WTC11 (cell line): ENCODE measurements at regions not wholly inside any gene's neighbourhood (a gene's known extent, or its start where the extent isn't known, plus 50 kb on each side); places are given as distances from the start of the nearest gene placed in this dataset.

Experiments
- ATAC-seq: fragments of 200-7000 bp; cut with Tn5 transposase; 2 replicates; pipeline ENCODE4 v1.10.0; 2021; ENCODE audit warnings: mild to moderate bottlenecking, moderate library complexity
- CTCF ChIA-PET: fragments of 300-600 bp; sonication (Branson Sonifier 250); formaldehyde crosslinking; loops from one replicate; lab custom pipeline; 2021; ENCODE audit warnings: antibody characterized with exemption; lab: Charles Lee
- POLR2A ChIA-PET: fragments of 350-600 bp; sonication (Branson Sonifier 250); formaldehyde crosslinking; loops from one replicate; lab custom pipeline; 2021; ENCODE audit warnings: antibody characterized with exemption; lab: Charles Lee
- DNase-seq: peaks from one replicate; pipeline ENCODE4 v3.0.0; 2021; ENCODE audit warnings: low spot score
- H3K27ac Mint-ChIP-seq: 2 replicates; pipeline ENCODE4 v1.8.0; 2021; ENCODE audit warnings: mixed read lengths
- H3K27me3 Mint-ChIP-seq: 2 replicates; pipeline ENCODE4 v1.8.0; 2021; ENCODE audit warnings: low read depth, mild to moderate bottlenecking, moderate library complexity, mixed read lengths
- H3K36me3 Mint-ChIP-seq: 2 replicates; pipeline ENCODE4 v1.8.0; 2021; ENCODE audit warnings: mixed read lengths
- H3K4me1 Mint-ChIP-seq: 2 replicates; pipeline ENCODE4 v1.8.0; 2022; ENCODE audit warnings: mixed read lengths
- H3K4me3 Mint-ChIP-seq: 2 replicates; pipeline ENCODE4 v1.8.0; 2021; ENCODE audit warnings: mild to moderate bottlenecking, moderate library complexity, mixed read lengths
- H3K9me3 Mint-ChIP-seq: 2 replicates; pipeline ENCODE4 v1.8.0; 2021; ENCODE audit warnings: mixed read lengths
- ARID4B ChIP-seq: sonication (generic); formaldehyde crosslinking; IDR thresholded peaks from 2 replicates; pipeline ENCODE4 v1.8.0; 2023; ENCODE audit warnings: missing genetic modification reagents, mild to moderate bottlenecking, borderline replicate concordance
- CTCF ChIP-seq: fragments of 200-600 bp; IDR thresholded peaks from 2 replicates; pipeline ENCODE4 v1.8.0; 2022; ENCODE audit warnings: antibody characterized with exemption
- ERG ChIP-seq: fragments of 250-450 bp; sonication (Bioruptor Pico); IDR thresholded peaks from 2 replicates; pipeline ENCODE4 v1.8.0; 2021; ENCODE audit warnings: mild to moderate bottlenecking
- GABPB1 ChIP-seq: sonication (generic); formaldehyde crosslinking; IDR thresholded peaks from 2 replicates; pipeline ENCODE4 v1.8.1; 2023; ENCODE audit warnings: mild to moderate bottlenecking, missing genetic modification reagents
- HMGXB4 ChIP-seq: sonication (generic); formaldehyde crosslinking; IDR thresholded peaks from 2 replicates; pipeline ENCODE4 v1.8.1; 2023; ENCODE audit warnings: mild to moderate bottlenecking, moderate library complexity, missing genetic modification reagents
- JAZF1 ChIP-seq: fragments of 250-450 bp; sonication (Bioruptor Pico); IDR thresholded peaks from 2 replicates; pipeline ENCODE4 v1.9.0; 2021; ENCODE audit warnings: moderate library complexity, mild to moderate bottlenecking, inconsistent platforms
- JUN ChIP-seq: sonication (generic); formaldehyde crosslinking; IDR thresholded peaks from 2 replicates; pipeline ENCODE4 v1.8.0; 2023; ENCODE audit warnings: mild to moderate bottlenecking, missing genetic modification reagents
- MYBL2 ChIP-seq: sonication (generic); formaldehyde crosslinking; IDR thresholded peaks from 2 replicates; pipeline ENCODE4 v1.8.1; 2023; ENCODE audit warnings: mild to moderate bottlenecking, moderate library complexity, missing genetic modification reagents
- NFE2L1 ChIP-seq: sonication (generic); formaldehyde crosslinking; IDR thresholded peaks from 2 replicates; pipeline ENCODE4 v1.8.1; 2023; ENCODE audit warnings: missing genetic modification reagents
- NFYB ChIP-seq: sonication (generic); formaldehyde crosslinking; conservative IDR thresholded peaks from 2 replicates; pipeline ENCODE4 v1.8.0; 2022; ENCODE audit warnings: low read depth, missing genetic modification reagents
- NR2C2 ChIP-seq: sonication (generic); formaldehyde crosslinking; IDR thresholded peaks from 2 replicates; pipeline ENCODE4 v1.8.0; 2022; ENCODE audit warnings: mild to moderate bottlenecking, missing genetic modification reagents
- RELA ChIP-seq: sonication (generic); formaldehyde crosslinking; IDR thresholded peaks from 2 replicates; pipeline ENCODE4 v1.8.1; 2022; ENCODE audit warnings: missing genetic modification reagents, mild to moderate bottlenecking, borderline replicate concordance
- SMAD3 ChIP-seq: sonication (generic); formaldehyde crosslinking; IDR thresholded peaks from 2 replicates; pipeline ENCODE4 v1.8.0; 2022; ENCODE audit warnings: missing genetic modification reagents, mild to moderate bottlenecking, borderline replicate concordance
- SP1 ChIP-seq: sonication (generic); formaldehyde crosslinking; conservative IDR thresholded peaks from 2 replicates; pipeline ENCODE4 v1.8.1; 2022; ENCODE audit warnings: missing genetic modification reagents
- TCF7 ChIP-seq: sonication (generic); formaldehyde crosslinking; IDR thresholded peaks from 2 replicates; pipeline ENCODE4 v1.8.0; 2022; ENCODE audit warnings: mild to moderate bottlenecking, low read depth, missing genetic modification reagents, moderate library complexity
- TEAD1 ChIP-seq: sonication (generic); formaldehyde crosslinking; IDR thresholded peaks from 2 replicates; pipeline ENCODE4 v1.8.0; 2022; ENCODE audit warnings: mild to moderate bottlenecking, missing genetic modification reagents
- ZMAT4 ChIP-seq: fragments of 250-450 bp; sonication (Bioruptor Pico); IDR thresholded peaks from 2 replicates; pipeline ENCODE4 v1.9.0; 2021; ENCODE audit warnings: mild to moderate bottlenecking
- ZNF219 ChIP-seq: sonication (generic); formaldehyde crosslinking; IDR thresholded peaks from 2 replicates; pipeline ENCODE4 v1.8.0; 2023; ENCODE audit warnings: missing genetic modification reagents, mild to moderate bottlenecking, borderline replicate concordance
- ZNF232 ChIP-seq: sonication (generic); formaldehyde crosslinking; IDR thresholded peaks from 2 replicates; pipeline ENCODE4 v1.8.0; 2022; ENCODE audit warnings: mild to moderate bottlenecking, missing genetic modification reagents
- ZNF423 ChIP-seq: fragments of 250-450 bp; sonication (Bioruptor Pico); IDR thresholded peaks from 2 replicates; pipeline ENCODE4 v2.1.2; 2022; ENCODE audit warnings: mild to moderate bottlenecking, moderate library complexity

- no peak for ATAC-seq
- ChIA-PET CTCF (interaction anchor here (1.0 kb wide), 1 partner anchor 145 kb away, joined by 3 read pairs; no protein-coding TSS in a partner anchor), POLR2A (no interaction called here)
- peaks cover 6% of the 10 kb centered on the region for H3K4me1 Mint-ChIP-seq
- peaks cover 15% of the 10 kb centered on the region for H3K9me3 Mint-ChIP-seq
- H3K36me3 Mint-ChIP-seq = peaks cover 3% of the 10 kb centered on the region; the same call in 1 of the 2 replicates
- no peak overlapping the region for H3K4me3 Mint-ChIP-seq
- H3K27me3 Mint-ChIP-seq = peaks cover 19% of the 10 kb centered on the region
- TF ChIP-seq HMGXB4 (CRISPR knock-in tag) (no peak), SMAD3 (CRISPR knock-in tag) (no peak), CTCF (no peak), JAZF1 (CRISPR knock-in tag) (no peak), ZNF219 (no peak), NFE2L1 (CRISPR knock-in tag) (no peak), ZNF423 (CRISPR knock-in tag) (no peak), ARID4B (no peak), ZNF232 (no peak), NR2C2 (CRISPR knock-in tag) (no peak), RELA (no peak)
- no peak overlapping the region for H3K27ac Mint-ChIP-seq
- no peak for DNase-seq
Measured at GRCh38 chr4:16437836-16438235, 211.6 kb upstream of the TAPT1 start.

DNA sequence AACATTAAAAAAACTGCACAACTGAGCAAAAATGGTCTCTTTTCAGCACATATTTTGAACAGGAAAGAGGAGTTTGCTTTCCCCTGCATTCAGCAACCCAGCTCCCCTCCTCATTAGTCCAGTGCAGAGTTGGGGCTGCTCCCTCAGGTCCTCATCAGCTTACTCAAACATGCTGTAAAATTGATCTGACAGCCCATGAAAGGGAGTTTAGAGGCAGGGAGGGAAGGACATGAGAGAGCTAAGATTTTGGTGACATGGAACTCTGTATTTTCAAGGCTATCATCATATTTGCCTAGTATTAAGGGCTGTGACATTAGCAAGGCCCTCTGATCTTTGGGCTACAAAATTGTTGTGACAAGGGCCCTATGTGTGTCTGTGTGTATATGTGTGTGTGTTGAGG lies 205.6 kb upstream of the TAPT1 start:
- no peaks in the 10 kb centered on the region for H3K4me1 Mint-ChIP-seq
- ATAC-seq (no peak), DNase-seq (no peak)
- ChIA-PET CTCF (interaction anchor here (1.9 kb wide), 1 partner anchor 11 kb away, joined by 6 read pairs; no protein-coding TSS in a partner anchor), POLR2A (no interaction called here)
- H3K9me3 Mint-ChIP-seq = peaks cover 10% of the 10 kb centered on the region
- no peaks in the 10 kb centered on the region for H3K36me3 Mint-ChIP-seq
- peaks cover 5% of the 10 kb centered on the region; the same call in 1 of the 2 replicates for H3K27me3 Mint-ChIP-seq
- no peak overlapping the region for H3K27ac Mint-ChIP-seq
- H3K4me3 Mint-ChIP-seq = no peak overlapping the region
- no peak for TF ChIP-seq RELA
- TF ChIP-seq GABPB1 = no peak
- TF ChIP-seq NFYB (CRISPR knock-in tag) = no peak
- TF ChIP-seq ZMAT4 (CRISPR knock-in tag) = no peak
- TF ChIP-seq TEAD1 (CRISPR knock-in tag) = no peak
- TF ChIP-seq SP1 (CRISPR knock-in tag) = no peak
- TF ChIP-seq, all 79 proteins: peak for 0

DNA sequence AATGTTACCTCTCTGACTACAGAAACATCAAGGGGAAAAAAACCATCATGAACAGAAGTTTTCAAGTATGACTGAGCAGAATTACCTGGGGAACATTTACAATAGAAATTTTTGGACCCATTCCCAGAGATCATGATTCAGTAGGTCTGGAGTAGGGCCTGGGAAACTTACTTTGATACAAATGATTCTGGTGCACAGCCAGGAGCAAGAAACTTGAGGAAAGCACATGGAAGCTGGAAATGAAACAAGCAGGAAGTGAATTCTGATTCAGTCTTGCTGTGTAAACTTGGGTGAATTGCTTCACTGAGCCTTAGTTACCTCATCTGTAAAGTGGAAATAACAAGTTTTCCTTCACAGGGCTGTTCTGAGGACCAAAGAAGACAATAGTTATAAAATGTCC lies 192.5 kb upstream of the TAPT1 start:
- no peak overlapping the region for H3K4me3 Mint-ChIP-seq
- H3K36me3 Mint-ChIP-seq = no peaks in the 10 kb centered on the region
- POLR2A ChIA-PET = no interaction called here
- H3K27ac Mint-ChIP-seq = no peak overlapping the region
- H3K9me3 Mint-ChIP-seq = peaks cover 14% of the 10 kb centered on the region
- ATAC-seq = no peak
- CTCF ChIA-PET = no interaction called here
- H3K27me3 Mint-ChIP-seq = no peaks in the 10 kb centered on the region
- no peaks in the 10 kb centered on the region for H3K4me1 Mint-ChIP-seq
- no peak for DNase-seq
- no peak for TF ChIP-seq JUN
- no peak for TF ChIP-seq TCF7 (CRISPR knock-in tag)
- TF ChIP-seq HMGXB4 (CRISPR knock-in tag) = no peak
- TF ChIP-seq MYBL2 (CRISPR knock-in tag) = no peak
- TF ChIP-seq ZNF423 (CRISPR knock-in tag) = no peak
- TF ChIP-seq ERG (CRISPR knock-in tag) = no peak
